SHP77 treated with DMSO at 0.1 percent for 48 hours (cell line): ENCODE measurements at regions not wholly inside any gene's neighbourhood (a gene's known extent, or its start where the extent isn't known, plus 50 kb on each side); places are given as distances from the start of the nearest gene placed in this dataset.

Experiments
- DNase-seq: peaks from one replicate; lab custom pipeline; 2025; lab: John Stamatoyannopoulos, UW

DNA sequence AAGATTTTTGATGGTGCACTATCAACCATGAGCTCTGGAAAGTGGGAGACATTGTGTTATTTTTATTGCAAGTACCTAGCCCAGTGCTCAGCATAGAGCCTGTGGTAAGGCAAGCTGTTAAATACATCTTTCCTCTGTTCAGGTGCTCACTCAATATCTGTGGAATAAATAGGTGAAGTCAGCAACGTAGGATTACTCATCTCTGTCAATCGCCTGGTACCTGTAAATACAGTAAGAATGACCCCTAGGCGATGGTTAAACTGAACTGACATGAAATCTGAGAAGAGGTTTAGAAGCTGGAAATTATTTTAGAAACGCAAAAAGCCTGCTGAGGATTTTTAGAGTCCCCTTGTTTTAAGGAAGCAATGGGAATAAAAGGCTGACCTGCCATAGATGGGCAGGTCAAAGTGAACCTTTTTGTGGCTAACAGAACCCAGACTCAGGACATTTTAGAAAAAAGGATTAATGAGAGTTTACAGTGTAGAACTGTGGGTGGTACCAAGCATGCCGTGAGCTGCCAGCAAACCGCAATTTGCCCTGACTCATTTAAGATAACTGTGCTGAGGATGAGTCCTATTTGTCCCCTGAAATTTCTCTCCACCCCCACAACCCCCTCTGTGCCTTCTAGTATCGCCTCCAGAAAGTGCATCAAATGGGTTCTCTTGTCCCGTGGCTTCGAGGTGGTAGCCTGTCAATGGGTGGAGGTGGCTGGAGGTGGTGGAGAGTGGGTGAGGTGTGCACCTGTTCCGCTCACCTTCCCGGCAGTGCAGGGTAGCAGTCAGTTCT lies 375.1 kb downstream of the MED10 start:
- DNase-seq: no peak

DNA sequence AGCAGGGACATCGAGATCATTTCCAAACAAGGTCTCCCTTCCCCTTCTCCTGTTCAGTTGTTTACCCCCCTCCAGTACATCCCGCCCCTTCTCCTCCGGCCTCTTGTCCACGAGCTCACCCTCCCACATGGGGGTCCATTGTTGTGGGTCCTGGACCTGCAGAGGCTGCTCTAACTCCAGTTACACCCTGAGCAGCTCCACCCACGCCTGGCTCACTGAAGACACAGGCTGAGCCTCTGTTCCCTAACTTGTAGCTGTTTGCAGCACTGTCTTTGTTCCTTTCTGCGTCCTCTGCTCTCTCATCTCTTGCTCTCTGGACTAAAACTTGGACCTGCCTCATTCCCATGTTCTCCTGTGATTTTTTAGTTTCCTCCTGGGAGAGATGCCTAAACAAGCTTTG lies 377.5 kb downstream of the MED10 start:
- DNase-seq: no peak

DNA sequence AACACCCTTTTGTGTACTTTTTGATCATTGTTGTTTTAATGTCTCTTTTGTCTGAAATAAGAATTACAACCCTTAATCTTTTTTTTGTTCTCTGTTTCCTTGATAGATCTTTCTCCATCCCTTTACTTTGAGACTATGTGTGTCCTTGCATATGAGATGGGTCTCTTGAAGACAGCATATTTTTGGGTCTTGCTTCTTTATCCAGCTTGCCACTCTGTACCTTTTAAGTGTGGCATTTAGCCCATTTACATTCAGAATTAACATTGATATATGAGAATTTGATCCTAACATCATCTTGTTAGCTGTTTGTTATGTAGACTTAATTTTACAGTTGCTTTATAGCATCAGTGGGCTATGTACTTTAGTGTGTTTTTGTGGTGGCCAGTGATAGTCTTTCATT lies 382.5 kb downstream of the MED10 start:
- no peak for DNase-seq

DNA sequence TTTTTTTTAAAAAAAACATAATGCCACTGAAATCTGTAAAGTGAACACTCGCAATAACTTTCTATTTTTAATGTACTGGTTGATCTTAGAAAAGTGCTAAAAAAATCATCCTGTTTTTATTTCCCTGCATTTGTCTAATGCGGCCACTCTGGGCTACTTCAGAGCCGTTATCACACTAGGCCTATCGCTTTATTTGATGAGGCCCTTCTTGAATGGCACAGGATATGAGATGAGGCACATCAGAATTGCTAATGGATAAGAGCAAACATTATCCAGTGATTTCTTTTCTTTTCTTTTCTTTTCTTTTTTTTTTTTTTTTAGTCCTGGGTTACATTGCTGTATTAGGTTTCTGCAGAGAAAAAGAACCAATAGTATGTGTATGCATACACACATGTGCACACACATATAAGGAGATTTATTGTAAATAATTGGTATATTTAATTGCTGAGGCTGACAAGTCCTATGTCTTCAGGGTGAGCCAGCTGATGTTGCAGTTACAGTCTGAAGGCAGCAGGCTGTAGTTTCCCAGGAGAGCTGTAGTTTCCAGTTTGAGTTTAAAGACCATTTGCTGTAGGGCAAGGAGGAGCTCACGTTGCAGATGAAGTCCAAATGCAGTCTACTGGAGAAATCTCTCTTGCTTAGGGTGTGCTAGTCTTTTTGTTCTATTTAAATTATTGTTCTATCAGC lies 391.7 kb downstream of the MED10 start:
- DNase-seq: no peak

DNA sequence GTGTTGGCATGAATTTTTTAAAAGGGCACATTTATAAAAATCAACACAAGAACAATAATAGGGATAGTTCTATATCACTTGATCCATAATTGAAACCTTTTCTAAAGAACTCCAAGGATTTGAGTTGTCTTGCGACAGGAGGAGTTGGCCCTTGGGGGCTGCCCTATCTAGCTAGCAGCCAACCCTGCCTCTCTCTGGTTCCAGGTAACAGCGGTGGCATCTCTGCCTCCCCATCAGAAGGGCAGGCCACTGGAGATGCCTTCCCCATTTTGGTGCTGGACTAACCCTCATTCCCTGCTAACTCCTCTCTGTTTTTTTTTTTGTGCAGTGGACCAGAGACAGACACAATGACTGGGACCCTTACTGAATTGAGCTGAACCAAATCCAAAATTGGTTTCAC lies 393.0 kb downstream of the MED10 start:
- DNase-seq: no peak

- no peak for DNase-seq
These were observed 394.9 kb downstream of the MED10 start for GRCh38 chr5:5983261-5983980.

- DNase-seq: no peak
These were observed 396.8 kb downstream of the MED10 start for GRCh38 chr5:5981562-5981961.

DNA sequence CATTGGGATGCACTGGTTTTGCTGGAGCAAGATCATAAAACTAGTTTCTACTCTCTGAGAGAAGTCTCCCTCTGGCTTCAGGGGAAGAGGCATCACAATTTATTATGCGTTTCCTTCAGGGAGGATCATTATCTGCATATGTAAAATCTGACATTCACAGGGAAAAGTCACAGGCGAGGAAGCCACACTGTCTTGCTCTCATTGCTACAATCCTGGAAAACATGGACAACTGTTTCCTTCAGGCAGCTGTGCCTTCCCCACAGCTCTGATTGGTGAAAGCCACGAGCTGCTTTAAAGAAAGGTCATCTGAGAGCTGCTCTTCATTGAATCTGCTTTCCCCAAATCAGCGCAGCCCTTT lies 397.8 kb downstream of the MED10 start:
- DNase-seq: no peak

DNA sequence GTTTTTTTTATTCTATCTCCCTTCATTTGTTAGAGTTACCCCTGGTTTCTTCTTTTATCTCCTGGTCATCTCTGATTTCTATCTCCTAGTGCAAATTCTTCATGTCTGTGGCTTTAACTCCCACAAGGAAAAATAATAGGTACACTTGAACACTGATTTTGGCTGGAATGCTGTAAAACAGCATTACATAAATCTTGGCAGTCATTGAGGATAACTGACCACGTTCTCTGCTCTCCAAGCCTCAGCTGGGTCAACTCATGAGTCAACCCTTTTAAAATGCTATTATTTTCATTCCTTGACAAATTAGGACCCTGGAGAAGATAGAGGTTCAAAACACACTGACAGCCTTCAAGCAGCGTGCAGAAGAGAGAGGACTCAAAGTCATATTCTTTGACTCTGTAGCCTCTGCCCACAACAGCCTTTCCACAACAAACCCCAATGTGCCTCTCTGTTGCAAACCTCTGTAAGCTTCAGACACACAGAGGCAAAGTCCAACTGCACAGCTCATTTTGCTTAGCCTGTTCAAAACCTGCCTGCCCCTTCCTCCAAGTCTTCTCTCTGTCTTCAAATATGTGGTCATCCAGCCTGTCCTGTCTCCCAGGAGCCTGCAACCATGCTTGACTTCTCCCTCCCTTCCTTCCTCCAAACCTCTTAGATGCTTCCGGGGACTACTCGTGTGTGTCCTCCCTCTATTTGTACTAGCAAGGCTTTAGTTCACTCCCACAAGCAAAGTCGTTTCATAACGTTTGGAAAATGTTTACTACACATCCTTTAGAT lies 398.4 kb downstream of the MED10 start:
- no peak for DNase-seq

GRCh38 chr5:5979377-5979760 lies 399.0 kb downstream of the MED10 start:
- DNase-seq: no peak

DNA sequence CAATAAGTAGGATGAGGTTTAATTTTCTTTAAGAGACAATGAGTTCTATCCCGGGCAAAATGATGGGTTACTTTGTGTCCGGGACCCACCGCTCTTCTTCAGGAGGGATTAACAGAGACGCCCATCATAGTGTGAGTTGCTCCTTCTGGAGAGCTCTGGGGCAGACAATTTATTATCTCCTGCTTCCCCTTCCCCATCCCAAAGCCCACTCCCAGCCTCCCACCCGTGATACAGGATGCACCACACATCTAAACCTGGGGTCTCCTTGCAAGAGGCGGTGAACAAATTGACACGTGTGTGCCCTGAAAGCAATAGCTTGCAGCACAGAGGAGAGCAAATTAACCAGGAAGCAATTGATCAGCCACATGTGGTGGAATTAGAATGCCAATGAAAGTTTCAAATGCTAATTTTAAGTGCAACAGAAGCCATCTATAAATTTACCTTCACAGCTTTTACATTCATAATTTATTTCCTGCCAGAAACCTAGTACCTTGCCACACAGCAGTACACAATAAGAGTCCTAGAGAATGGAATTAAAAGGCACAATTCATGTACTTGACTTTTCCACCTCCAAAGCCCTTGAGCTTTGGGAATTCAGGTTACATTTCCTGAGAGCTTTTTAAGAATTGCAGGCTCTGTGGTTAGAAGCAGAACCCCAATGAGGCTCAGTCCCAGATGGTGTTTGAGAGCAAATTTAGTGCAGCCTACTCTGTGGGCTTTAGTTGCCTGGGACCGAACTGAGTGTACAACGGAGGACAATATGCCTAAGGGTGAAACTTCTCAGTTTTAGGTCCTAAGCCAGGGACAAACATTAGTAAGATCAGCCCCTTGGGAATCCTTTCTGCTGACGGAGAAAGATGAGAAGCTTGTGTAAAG lies 399.6 kb downstream of the MED10 start:
- no peak for DNase-seq

- no peak for DNase-seq
These were observed 407.1 kb downstream of the MED10 start for GRCh38 chr5:5971203-5971602.

DNA sequence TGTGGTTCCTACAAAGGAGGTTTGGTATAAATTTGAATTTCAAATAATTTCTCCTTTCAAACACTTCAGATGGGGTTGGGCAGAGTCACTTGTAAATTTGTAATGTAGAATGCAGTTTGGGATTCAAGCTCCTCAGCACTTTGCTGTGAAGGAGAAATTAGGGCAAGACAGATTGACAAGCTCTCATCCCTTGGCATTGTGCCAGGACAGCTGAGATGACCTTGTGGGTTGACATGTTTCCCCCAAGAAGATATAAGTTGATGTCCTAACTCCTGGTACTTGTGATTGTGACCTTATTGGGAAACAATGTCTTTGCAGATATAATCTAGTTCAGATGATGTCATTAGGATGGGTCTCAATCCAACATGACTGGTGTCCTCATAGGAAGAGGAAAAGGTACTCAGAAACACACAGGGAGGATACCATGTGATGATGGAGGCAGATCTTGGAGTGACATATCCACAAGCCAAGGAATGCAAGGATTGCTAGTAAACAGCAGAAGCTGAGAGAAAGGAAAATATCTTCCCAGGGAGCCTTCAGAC lies 408.3 kb downstream of the MED10 start:
- no peak for DNase-seq

DNA sequence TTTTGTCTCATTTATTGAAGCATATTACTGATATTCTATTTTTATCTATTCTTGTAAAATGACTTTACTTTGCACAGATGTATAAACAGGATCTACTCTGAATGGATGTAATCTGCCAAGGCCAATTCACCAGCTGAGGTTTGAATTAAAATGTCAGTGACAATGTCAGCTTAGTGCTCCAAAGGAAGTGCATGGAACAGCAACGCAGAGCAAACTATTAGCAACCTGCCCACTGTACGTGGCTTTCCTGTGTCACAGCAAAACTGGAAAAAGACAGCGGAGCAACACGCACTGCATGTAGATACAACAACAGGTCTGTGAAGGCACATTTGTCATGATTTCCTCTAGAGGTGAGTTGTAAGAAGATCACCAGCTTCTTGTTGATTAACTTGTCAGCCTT lies 409.4 kb downstream of the MED10 start:
- DNase-seq: no peak

DNA sequence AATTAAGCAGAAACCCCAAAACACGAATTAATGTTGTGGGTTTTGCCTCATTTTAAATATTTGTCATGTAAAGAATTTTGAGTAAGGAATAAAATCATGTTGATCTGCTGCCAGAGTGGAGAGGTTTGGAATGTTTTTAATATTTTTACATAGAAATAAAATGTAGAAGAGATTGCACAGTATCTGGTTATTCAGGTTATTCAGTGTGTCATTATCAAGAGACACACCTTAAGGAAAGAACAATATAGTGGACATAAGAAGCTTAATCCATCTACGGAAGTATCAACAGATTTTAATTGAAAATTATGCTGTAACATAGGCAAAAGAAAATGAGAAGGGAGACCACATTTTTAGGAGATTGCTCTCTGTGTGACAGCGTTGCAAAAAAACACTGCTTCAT lies 410.4 kb downstream of the MED10 start:
- DNase-seq: no peak

GRCh38 chr5:5967373-5967772 lies 411.0 kb downstream of the MED10 start:
- DNase-seq: no peak

DNA sequence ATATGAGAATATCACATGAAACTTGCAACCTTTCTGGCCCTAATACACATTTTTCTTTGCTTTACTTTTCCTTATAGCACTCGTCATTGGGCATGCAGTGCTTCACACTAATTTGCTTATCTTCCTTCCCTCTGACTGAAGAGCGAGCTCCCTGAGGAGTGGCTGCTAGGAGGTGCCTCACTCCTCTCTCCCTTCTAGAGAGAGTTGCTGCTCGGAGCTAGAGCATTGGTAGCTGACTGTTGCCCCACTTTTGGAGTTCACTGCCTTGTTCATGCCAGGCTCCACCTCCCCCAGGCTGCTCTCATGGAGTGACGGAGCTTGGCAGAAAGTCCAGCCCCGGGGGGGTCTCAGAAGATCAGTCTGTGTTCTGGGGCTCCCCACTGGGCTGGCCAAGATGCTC lies 413.2 kb downstream of the MED10 start:
- no peak for DNase-seq

- no peak for DNase-seq
These were observed 414.0 kb downstream of the MED10 start for GRCh38 chr5:5964347-5964746.

DNA sequence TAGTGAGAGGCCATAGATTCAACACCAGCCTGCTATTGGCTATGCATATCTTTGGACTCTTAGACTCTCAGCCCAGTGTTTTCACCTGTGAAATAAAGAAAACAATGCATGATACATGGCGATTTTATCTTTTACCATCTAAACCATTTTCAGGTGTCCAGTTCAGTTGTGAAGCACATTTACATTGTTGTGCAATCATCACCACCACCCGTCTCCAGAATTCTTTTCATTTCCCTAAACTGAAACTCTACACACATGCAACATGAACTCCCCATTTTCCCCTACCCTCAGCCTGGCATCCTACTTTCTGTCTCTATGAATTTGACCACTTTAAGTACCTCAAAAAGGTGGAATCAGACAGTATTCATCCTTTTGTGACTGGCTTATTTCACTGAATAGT lies 420.6 kb downstream of the MED10 start:
- no peak for DNase-seq

- no peak for DNase-seq
These were observed 424.1 kb downstream of the MED10 start for GRCh38 chr5:5954275-5954598.

- DNase-seq: no peak
These were observed 424.6 kb downstream of the MED10 start for GRCh38 chr5:5953584-5954274.
